Activated CD4-positive, alpha-beta T cell treated with anti-CD3 and anti-CD28 coated beads, Interleukin-2, amount 50 U/mL, for 48 hours (primary cell): ENCODE measurements at regions not wholly inside any gene's neighbourhood (a gene's known extent, or its start where the extent isn't known, plus 50 kb on each side); places are given as distances from the start of the nearest gene placed in this dataset.

Experiments used
- DNase-seq, 2 experiments: peaks; one replicate each; pipeline ENCODE4 v3.0.0-alpha.2; 2020

- DNase-seq, result no peak
These were observed 427.4 kb downstream of the TTLL7 start for GRCh38 chr1:83571536-83571935.

- no peak for DNase-seq
These were observed 437.6 kb downstream of the TTLL7 start for GRCh38 chr1:83561346-83561745.

GRCh38 chr1:83559129-83559840 lies 439.6 kb downstream of the TTLL7 start:
- DNase-seq, result no peak

GRCh38 chr1:83555871-83556270 lies 443.1 kb downstream of the TTLL7 start:
- DNase-seq, result no peak

GRCh38 chr1:83554174-83554573 lies 444.8 kb downstream of the TTLL7 start:
- no peak for DNase-seq

- no peak for DNase-seq
These were observed 446.1 kb downstream of the TTLL7 start for GRCh38 chr1:83552820-83553219.

- DNase-seq, result no peak
These were observed 450.6 kb downstream of the TTLL7 start for GRCh38 chr1:83548311-83548710.

GRCh38 chr1:83547901-83548300 lies 451.0 kb downstream of the TTLL7 start:
- DNase-seq, result no peak

- no peak for DNase-seq
These were observed 452.1 kb downstream of the TTLL7 start for GRCh38 chr1:83546874-83547273.

- DNase-seq, result no peak
These were observed 453.7 kb downstream of the TTLL7 start for GRCh38 chr1:83545066-83545862.

GRCh38 chr1:83543222-83543973 lies 455.5 kb downstream of the TTLL7 start:
- no peak for DNase-seq

- DNase-seq, result no peak
These were observed 467.2 kb downstream of the TTLL7 start for GRCh38 chr1:83531521-83532309.

- DNase-seq, result no peak
These were observed 468.4 kb downstream of the TTLL7 start for GRCh38 chr1:83530506-83530905.

- no peak for DNase-seq
These were observed 470.9 kb downstream of the TTLL7 start for GRCh38 chr1:83527987-83528386.

- DNase-seq, result no peak
These were observed 478.1 kb downstream of the TTLL7 start for GRCh38 chr1:83520797-83521196.

- DNase-seq, result no peak
These were observed 482.6 kb downstream of the TTLL7 start for GRCh38 chr1:83516369-83516768.

GRCh38 chr1:83515578-83516154 lies 483.3 kb downstream of the TTLL7 start:
- DNase-seq, result no peak

GRCh38 chr1:83512373-83513193 lies 486.3 kb downstream of the TTLL7 start:
- DNase-seq, result no peak

GRCh38 chr1:83511146-83511726 lies 487.7 kb downstream of the TTLL7 start:
- DNase-seq, result no peak

- DNase-seq, result no peak
These were observed 489.6 kb downstream of the TTLL7 start for GRCh38 chr1:83509301-83509781.
